WTC11 (cell line): ENCODE measurements at regions not wholly inside any gene's neighbourhood (a gene's known extent, or its start where the extent isn't known, plus 50 kb on each side); places are given as distances from the start of the nearest gene placed in this dataset.

Experiments
- CDX4 ChIP-seq: fragments of 250-450 bp; sonication (Bioruptor Pico); IDR thresholded peaks from 2 replicates; pipeline ENCODE4 v1.9.0; 2021; ENCODE audit warnings: moderate library complexity, mild to moderate bottlenecking, inconsistent platforms, borderline replicate concordance
- CTCF ChIP-seq: fragments of 200-600 bp; IDR thresholded peaks from 2 replicates; pipeline ENCODE4 v1.8.0; 2022; ENCODE audit warnings: antibody characterized with exemption
- JUN ChIP-seq: sonication (generic); formaldehyde crosslinking; IDR thresholded peaks from 2 replicates; pipeline ENCODE4 v1.8.0; 2023; ENCODE audit warnings: mild to moderate bottlenecking, missing genetic modification reagents
- NFE2L1 ChIP-seq: sonication (generic); formaldehyde crosslinking; IDR thresholded peaks from 2 replicates; pipeline ENCODE4 v1.8.1; 2023; ENCODE audit warnings: missing genetic modification reagents
- ZNF416 ChIP-seq: fragments of 250-450 bp; sonication (Bioruptor Pico); IDR thresholded peaks from 2 replicates; pipeline ENCODE4 v1.9.0; 2021; ENCODE audit warnings: mild to moderate bottlenecking, inconsistent platforms

GRCh38 chrX:128728943-128729342 lies 676.7 kb upstream of the ACTRT1 start:
- TF ChIP-seq ZNF416 (CRISPR knock-in tag) (no peak), NFE2L1 (CRISPR knock-in tag) (no peak), CDX4 (CRISPR knock-in tag) (no peak), CTCF (no peak), JUN (CRISPR knock-in tag) (no peak)
